GM12878 (cell line): ENCODE measurements at regions not wholly inside any gene's neighbourhood (a gene's known extent, or its start where the extent isn't known, plus 50 kb on each side); places are given as distances from the start of the nearest gene placed in this dataset.

Experiments used
- ATAC-seq: fragments of 200-7000 bp; cut with Tn5 transposase; 3 replicates; pipeline ENCODE4 v1.9.1; 2020; ENCODE audit warnings: mild to moderate bottlenecking, moderate library complexity
- BruUV-seq: library from RNA; stranded (reverse); fragments of 400-500 nt; replicated peaks from 2 replicates; lab custom pipeline; 2021; lab: Mats Ljungman, UMichigan
- CTCF ChIA-PET: fragments of 300-600 bp; sonication (Branson Sonifier 250); formaldehyde crosslinking; extraction: SDS; loops from one replicate; lab custom pipeline; 2021; ENCODE audit warnings: inconsistent platforms; lab: Yijun Ruan, JAX
- POLR2A ChIA-PET: fragments of 350-600 bp; formaldehyde crosslinking; extraction: SDS; loops from one replicate; lab custom pipeline; 2021; ENCODE audit warnings: inconsistent platforms; lab: Charles Lee
- RAD21 ChIA-PET: fragments of 300-600 bp; sonication (Branson Sonifier 250); formaldehyde crosslinking; loops from one replicate; lab custom pipeline; 2023; ENCODE audit warnings: antibody characterized with exemption; ENCODE audit not compliant: unreplicated experiment; lab: Charles Lee
- SMC1A ChIA-PET: fragments of 300-600 bp; sonication (Branson Sonifier 250); formaldehyde crosslinking; loops from one replicate; lab custom pipeline; 2023; ENCODE audit not compliant: unreplicated experiment, uncharacterized antibody; lab: Charles Lee
- DNase-seq: peaks from one replicate; pipeline ENCODE4 v3.0.0-alpha.2; 2011; ENCODE audit warnings: low read depth, low spot score
- FAIRE-seq: peaks from 3 replicates; lab custom pipeline; 2011; peaks lifted over from hg19 to GRCh38; lab: Jason Lieb, UNC
- H2AFZ ChIP-seq: 2 replicates; pipeline ENCODE4 v1.6.0; 2011; ENCODE audit warnings: low read depth, low read length, control low read depth; ENCODE audit not compliant: control insufficient read depth
- H3K27ac ChIP-seq: 2 replicates; pipeline ENCODE4 v1.5.1; 2011; ENCODE audit warnings: control low read depth; ENCODE audit not compliant: control insufficient read depth, insufficient read depth
- H3K27me3 ChIP-seq, 2 experiments: replicated peaks in 1 of 2; 2 replicates each; pipeline versions ENCODE4 v1.6.0 to v1.6.1; 2011; ENCODE audit warnings: low read length in 1 of 2; ENCODE audit not compliant: control insufficient read depth in 2 of 2, insufficient read depth in 2 of 2
- H3K36me3 ChIP-seq, 2 experiments: 2 replicates each; pipeline ENCODE4 v1.5.1; 2011; ENCODE audit warnings: low read length in 1 of 2; ENCODE audit not compliant: control insufficient read depth in 2 of 2, insufficient read depth in 2 of 2
- H3K4me1 ChIP-seq: 2 replicates; pipeline ENCODE4 v1.6.1; 2011; ENCODE audit warnings: mild to moderate bottlenecking, low read length, moderate library complexity, mixed read lengths; ENCODE audit not compliant: control insufficient read depth, insufficient read depth
- H3K4me2 ChIP-seq: 2 replicates; pipeline ENCODE4 v1.6.0; 2011; ENCODE audit warnings: control low read depth; ENCODE audit not compliant: control insufficient read depth, insufficient read depth
- H3K4me3 ChIP-seq: fragments of 200-600 bp; sonication (generic); 2 replicates; pipeline ENCODE4 v1.5.1; 2016
- H3K79me2 ChIP-seq: 2 replicates; pipeline ENCODE4 v1.6.0; 2011; ENCODE audit warnings: low read length; ENCODE audit not compliant: control insufficient read depth, insufficient read depth
- H3K9ac ChIP-seq: 2 replicates; pipeline ENCODE4 v1.8.0; 2011; ENCODE audit warnings: low read length, control low read depth, mixed read lengths; ENCODE audit not compliant: control insufficient read depth, insufficient read depth
- H3K9me3 ChIP-seq: replicated peaks from 3 replicates; pipeline ENCODE4 v1.5.1; 2011; ENCODE audit warnings: mild to moderate bottlenecking, low read length; ENCODE audit not compliant: control insufficient read depth, insufficient read depth
- H4K20me1 ChIP-seq: 2 replicates; pipeline ENCODE4 v1.6.0; 2011; ENCODE audit not compliant: control insufficient read depth, insufficient read depth
- CHD1 ChIP-seq: IDR thresholded peaks from 2 replicates; pipeline ENCODE4 v1.6.1; 2012; ENCODE audit warnings: low read depth, low read length, improper control_type of control experiment
- HDAC6 ChIP-seq: fragments of 200-600 bp; sonication (generic); IDR thresholded peaks from one replicate; pipeline ENCODE4 v1.8.0; 2017; ENCODE audit warnings: antibody characterized with exemption; ENCODE audit not compliant: unreplicated experiment
- JUND ChIP-seq: IDR thresholded peaks from 2 replicates; pipeline ENCODE4 v1.6.1; 2012; ENCODE audit warnings: low read depth, mild to moderate bottlenecking, low read length, improper control_type of control experiment, moderate library complexity
- KAT2A ChIP-seq: conservative IDR thresholded peaks from 2 replicates; pipeline ENCODE4 v1.6.1; 2011; ENCODE audit warnings: low read depth, low read length; ENCODE audit not compliant: control insufficient read depth
- SIN3A ChIP-seq: IDR thresholded peaks from 2 replicates; pipeline ENCODE4 v1.6.1; 2012; ENCODE audit warnings: low read depth, low read length, improper control_type of control experiment
- SPI1 ChIP-seq: IDR thresholded peaks from 2 replicates; pipeline ENCODE4 v1.6.1; 2011; ENCODE audit warnings: low read depth, mild to moderate bottlenecking, low read length, moderate library complexity, borderline replicate concordance; ENCODE audit not compliant: insufficient read depth
- WGBS: methylation state at CpG from one replicate; pipeline ENCODE4 v1.1.6; 2016; ENCODE audit warnings: low lambda C conversion rate; ENCODE audit not compliant: insufficient replicate concordance, insufficient coverage; ENCODE audit errors: missing lambda C conversion rate; 5-methylcytosine and 5-hydroxymethylcytosine counted together
- in situ Hi-C: fragments of 300-500 bp; cut with MboI; formaldehyde crosslinking; loops from 9 replicates; pipeline ENCODE4 v1.14.3; 2018; ENCODE audit warnings: mixed read lengths
- intact Hi-C: fragments of 100-400 bp; cut with micrococcal nuclease; formaldehyde crosslinking; loops from one replicate; pipeline ENCODE4 v1.14.2; 2022; ENCODE audit not compliant: unreplicated experiment
- TF ChIP-seq, protein P1 (sequence below): fragments of 450-650 bp; IDR thresholded peaks from 2 replicates; pipeline ENCODE4 v1.6.1; 2017; ENCODE audit warnings: low read depth, mild to moderate bottlenecking, moderate library complexity
- TF ChIP-seq, protein P2 (sequence below): IDR thresholded peaks from 2 replicates; pipeline ENCODE4 v1.6.1; 2012; ENCODE audit warnings: improper control_type of control experiment, low read depth, low read length; ENCODE audit not compliant: insufficient replicate concordance

DNA sequence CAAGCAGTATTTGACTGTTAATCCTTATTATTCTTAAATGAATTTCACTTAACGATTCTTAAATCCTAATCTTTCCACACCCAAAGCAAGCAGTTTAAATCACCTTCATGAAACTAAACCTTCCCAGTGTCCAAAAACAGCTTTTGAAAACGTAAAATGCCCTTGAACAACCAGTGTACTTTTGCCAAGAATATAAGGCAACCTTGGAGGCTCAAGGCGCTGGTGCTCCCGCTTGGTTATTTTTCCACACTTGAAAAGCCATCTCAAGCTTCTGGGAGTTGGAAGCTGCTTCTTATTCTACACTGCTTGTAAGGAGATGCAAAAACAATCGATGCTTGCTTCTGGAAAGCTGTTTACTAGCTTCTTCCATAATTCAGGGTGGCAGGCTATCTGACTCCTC lies 625.7 kb downstream of the HTR1B start:
- DNase-seq (no peak), FAIRE-seq (no peak), ATAC-seq (no peak)
- Histone ChIP-seq H3K36me3 (no peaks in the 10 kb centered on the region), H3K27me3 (no peaks in the 10 kb centered on the region), H3K27ac (no peak overlapping the region), H3K9ac (no peak overlapping the region), H3K4me3 (no peak overlapping the region), H2AFZ (no peak overlapping the region), H3K4me2 (no peak overlapping the region), H3K9me3 (no peaks in the 10 kb centered on the region), H3K79me2 (no peaks in the 10 kb centered on the region), H4K20me1 (no peaks in the 10 kb centered on the region), H3K4me1 (no peaks in the 10 kb centered on the region)
- in situ Hi-C loops (no loop called here), intact Hi-C loops (no loop called here)
- ChIA-PET CTCF (interaction anchor here (0.9 to 1.5 kb wide), 3 partner anchors 13 to 23 kb away, joined by 3 to 7 read pairs (median 6); no protein-coding TSS in a partner anchor), POLR2A (no interaction called here), SMC1A (no interaction called here), RAD21 (no interaction called here)
- TF ChIP-seq SPI1 (no peak), JUND (no peak), KAT2A (no peak), SIN3A (no peak), CHD1 (no peak), HDAC6 (no peak)
- TF ChIP-seq, protein P1, sequence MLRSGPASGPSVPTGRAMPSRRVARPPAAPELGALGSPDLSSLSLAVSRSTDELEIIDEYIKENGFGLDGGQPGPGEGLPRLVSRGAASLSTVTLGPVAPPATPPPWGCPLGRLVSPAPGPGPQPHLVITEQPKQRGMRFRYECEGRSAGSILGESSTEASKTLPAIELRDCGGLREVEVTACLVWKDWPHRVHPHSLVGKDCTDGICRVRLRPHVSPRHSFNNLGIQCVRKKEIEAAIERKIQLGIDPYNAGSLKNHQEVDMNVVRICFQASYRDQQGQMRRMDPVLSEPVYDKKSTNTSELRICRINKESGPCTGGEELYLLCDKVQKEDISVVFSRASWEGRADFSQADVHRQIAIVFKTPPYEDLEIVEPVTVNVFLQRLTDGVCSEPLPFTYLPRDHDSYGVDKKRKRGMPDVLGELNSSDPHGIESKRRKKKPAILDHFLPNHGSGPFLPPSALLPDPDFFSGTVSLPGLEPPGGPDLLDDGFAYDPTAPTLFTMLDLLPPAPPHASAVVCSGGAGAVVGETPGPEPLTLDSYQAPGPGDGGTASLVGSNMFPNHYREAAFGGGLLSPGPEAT = no peak
- TF ChIP-seq, protein P2, sequence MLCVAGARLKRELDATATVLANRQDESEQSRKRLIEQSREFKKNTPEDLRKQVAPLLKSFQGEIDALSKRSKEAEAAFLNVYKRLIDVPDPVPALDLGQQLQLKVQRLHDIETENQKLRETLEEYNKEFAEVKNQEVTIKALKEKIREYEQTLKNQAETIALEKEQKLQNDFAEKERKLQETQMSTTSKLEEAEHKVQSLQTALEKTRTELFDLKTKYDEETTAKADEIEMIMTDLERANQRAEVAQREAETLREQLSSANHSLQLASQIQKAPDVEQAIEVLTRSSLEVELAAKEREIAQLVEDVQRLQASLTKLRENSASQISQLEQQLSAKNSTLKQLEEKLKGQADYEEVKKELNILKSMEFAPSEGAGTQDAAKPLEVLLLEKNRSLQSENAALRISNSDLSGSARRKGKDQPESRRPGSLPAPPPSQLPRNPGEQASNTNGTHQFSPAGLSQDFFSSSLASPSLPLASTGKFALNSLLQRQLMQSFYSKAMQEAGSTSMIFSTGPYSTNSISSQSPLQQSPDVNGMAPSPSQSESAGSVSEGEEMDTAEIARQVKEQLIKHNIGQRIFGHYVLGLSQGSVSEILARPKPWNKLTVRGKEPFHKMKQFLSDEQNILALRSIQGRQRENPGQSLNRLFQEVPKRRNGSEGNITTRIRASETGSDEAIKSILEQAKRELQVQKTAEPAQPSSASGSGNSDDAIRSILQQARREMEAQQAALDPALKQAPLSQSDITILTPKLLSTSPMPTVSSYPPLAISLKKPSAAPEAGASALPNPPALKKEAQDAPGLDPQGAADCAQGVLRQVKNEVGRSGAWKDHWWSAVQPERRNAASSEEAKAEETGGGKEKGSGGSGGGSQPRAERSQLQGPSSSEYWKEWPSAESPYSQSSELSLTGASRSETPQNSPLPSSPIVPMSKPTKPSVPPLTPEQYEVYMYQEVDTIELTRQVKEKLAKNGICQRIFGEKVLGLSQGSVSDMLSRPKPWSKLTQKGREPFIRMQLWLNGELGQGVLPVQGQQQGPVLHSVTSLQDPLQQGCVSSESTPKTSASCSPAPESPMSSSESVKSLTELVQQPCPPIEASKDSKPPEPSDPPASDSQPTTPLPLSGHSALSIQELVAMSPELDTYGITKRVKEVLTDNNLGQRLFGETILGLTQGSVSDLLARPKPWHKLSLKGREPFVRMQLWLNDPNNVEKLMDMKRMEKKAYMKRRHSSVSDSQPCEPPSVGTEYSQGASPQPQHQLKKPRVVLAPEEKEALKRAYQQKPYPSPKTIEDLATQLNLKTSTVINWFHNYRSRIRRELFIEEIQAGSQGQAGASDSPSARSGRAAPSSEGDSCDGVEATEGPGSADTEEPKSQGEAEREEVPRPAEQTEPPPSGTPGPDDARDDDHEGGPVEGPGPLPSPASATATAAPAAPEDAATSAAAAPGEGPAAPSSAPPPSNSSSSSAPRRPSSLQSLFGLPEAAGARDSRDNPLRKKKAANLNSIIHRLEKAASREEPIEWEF = no peak
- WGBS = 34% methylated on average over 5 of the region's 5 CpGs
- BruUV-seq = no TSS peak
